HG03039 (cell line): ENCODE measurements at regions not wholly inside any gene's neighbourhood (a gene's known extent, or its start where the extent isn't known, plus 50 kb on each side); places are given as distances from the start of the nearest gene placed in this dataset.

Source experiments
- ATAC-seq: cut with Tn5 transposase; IDR thresholded peaks from one replicate; pipeline ENCODE4 v1.9.1; 2021; ENCODE audit warnings: mild to moderate bottlenecking, moderate library complexity; ENCODE audit not compliant: unreplicated experiment

GRCh38 chr5:6910950-6911349 lies 197.7 kb downstream of the TENT4A start:
- no peak for ATAC-seq

GRCh38 chr5:6914347-6914746 lies 201.1 kb downstream of the TENT4A start:
- ATAC-seq = no peak

GRCh38 chr5:6915574-6915973 lies 202.3 kb downstream of the TENT4A start:
- ATAC-seq = no peak

GRCh38 chr5:6918255-6918654 lies 205.0 kb downstream of the TENT4A start:
- no peak for ATAC-seq

GRCh38 chr5:6920628-6921256 lies 207.5 kb downstream of the TENT4A start:
- ATAC-seq = no peak

GRCh38 chr5:6926491-6927038 lies 213.3 kb downstream of the TENT4A start:
- ATAC-seq = no peak

GRCh38 chr5:6936031-6936430 lies 222.8 kb downstream of the TENT4A start:
- no peak for ATAC-seq

- no peak for ATAC-seq
These were observed 224.4 kb downstream of the TENT4A start for GRCh38 chr5:6937677-6938076.

GRCh38 chr5:6941631-6942030 lies 228.4 kb downstream of the TENT4A start:
- no peak for ATAC-seq

GRCh38 chr5:6943197-6944112 lies 230.2 kb downstream of the TENT4A start:
- ATAC-seq = no peak

GRCh38 chr5:6948562-6948961 lies 235.3 kb downstream of the TENT4A start:
- ATAC-seq = no peak

- ATAC-seq = no peak
These were observed 236.0 kb downstream of the TENT4A start for GRCh38 chr5:6949230-6949629.

- no peak for ATAC-seq
These were observed 237.0 kb downstream of the TENT4A start for GRCh38 chr5:6950250-6950649.

GRCh38 chr5:6950860-6951259 lies 237.6 kb downstream of the TENT4A start:
- ATAC-seq = no peak

GRCh38 chr5:6961123-6961522 lies 247.9 kb downstream of the TENT4A start:
- no peak for ATAC-seq

GRCh38 chr5:6961837-6962635 lies 248.8 kb downstream of the TENT4A start:
- no peak for ATAC-seq

GRCh38 chr5:6976971-6977370 lies 263.7 kb downstream of the TENT4A start:
- no peak for ATAC-seq

GRCh38 chr5:6979061-6979460 lies 265.8 kb downstream of the TENT4A start:
- no peak for ATAC-seq

GRCh38 chr5:6989230-6989629 lies 276.0 kb downstream of the TENT4A start:
- ATAC-seq = no peak

- no peak for ATAC-seq
These were observed 280.9 kb downstream of the TENT4A start for GRCh38 chr5:6994097-6994496.

GRCh38 chr5:6995115-6995514 lies 281.9 kb downstream of the TENT4A start:
- no peak for ATAC-seq
